Cardiac fibroblast (primary cell): ENCODE measurements at regions not wholly inside any gene's neighbourhood (a gene's known extent, or its start where the extent isn't known, plus 50 kb on each side); places are given as distances from the start of the nearest gene placed in this dataset.

Experiments used
- DNase-seq, 2 donors: peaks; one replicate each; pipeline versions ENCODE4 v3.0.0 to v3.0.0-alpha.2; 2010; ENCODE audit warnings: low read depth in 2 of 2
- H3K4me3 ChIP-seq, 2 donors: replicated peaks in 1 of 2; 1 replicate in 1 of 2; 2 replicates in 1 of 2; pipeline ENCODE4 v1.5.1; 2011; ENCODE audit warnings: low read depth in 2 of 2, low read length in 2 of 2, mild to moderate bottlenecking in 2 of 2, moderate library complexity in 1 of 2
- TF ChIP-seq, protein P1 (sequence below): IDR thresholded peaks from one replicate; pipeline ENCODE4 v1.5.1; 2011; ENCODE audit warnings: low read depth, mild to moderate bottlenecking, low read length, inconsistent platforms

DNA sequence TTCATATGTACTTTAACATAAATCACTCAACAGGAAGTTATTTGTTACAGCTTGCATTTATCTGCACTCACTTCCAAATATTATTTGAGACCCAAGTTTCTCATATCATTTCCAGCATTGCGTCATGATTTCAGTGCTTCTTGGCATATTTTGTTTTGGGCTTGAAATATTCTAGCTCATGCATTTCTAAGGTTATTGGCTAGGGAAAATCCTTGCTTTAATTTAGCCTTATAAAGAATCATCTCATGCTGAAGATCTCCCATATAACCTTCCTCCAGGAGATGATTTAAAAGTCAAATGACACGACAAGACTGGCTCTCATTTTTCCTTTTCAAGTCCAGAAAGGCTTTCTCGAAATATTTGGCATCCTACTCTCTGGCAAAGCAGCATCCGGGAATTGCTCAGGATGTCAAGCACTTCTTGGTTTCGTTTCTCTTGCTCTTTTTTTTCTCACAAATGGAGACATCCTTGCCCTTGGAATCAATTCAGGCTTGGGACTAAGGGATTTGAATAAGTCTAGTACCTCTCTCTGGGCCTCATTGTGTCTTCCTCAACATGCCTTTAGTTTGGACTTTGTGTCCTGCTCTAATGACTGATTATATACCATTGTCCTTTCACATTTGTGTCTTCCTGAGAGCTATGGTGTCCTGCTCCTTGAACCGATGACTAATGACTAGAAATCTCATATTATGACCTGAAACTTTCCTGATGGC is 295.0 kb downstream of the RMST start:
- DNase-seq, result peak; percentile 1 to 47
- TF ChIP-seq, protein P1, sequence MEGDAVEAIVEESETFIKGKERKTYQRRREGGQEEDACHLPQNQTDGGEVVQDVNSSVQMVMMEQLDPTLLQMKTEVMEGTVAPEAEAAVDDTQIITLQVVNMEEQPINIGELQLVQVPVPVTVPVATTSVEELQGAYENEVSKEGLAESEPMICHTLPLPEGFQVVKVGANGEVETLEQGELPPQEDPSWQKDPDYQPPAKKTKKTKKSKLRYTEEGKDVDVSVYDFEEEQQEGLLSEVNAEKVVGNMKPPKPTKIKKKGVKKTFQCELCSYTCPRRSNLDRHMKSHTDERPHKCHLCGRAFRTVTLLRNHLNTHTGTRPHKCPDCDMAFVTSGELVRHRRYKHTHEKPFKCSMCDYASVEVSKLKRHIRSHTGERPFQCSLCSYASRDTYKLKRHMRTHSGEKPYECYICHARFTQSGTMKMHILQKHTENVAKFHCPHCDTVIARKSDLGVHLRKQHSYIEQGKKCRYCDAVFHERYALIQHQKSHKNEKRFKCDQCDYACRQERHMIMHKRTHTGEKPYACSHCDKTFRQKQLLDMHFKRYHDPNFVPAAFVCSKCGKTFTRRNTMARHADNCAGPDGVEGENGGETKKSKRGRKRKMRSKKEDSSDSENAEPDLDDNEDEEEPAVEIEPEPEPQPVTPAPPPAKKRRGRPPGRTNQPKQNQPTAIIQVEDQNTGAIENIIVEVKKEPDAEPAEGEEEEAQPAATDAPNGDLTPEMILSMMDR, result no peak
- no peak overlapping the region for H3K4me3 ChIP-seq

DNA sequence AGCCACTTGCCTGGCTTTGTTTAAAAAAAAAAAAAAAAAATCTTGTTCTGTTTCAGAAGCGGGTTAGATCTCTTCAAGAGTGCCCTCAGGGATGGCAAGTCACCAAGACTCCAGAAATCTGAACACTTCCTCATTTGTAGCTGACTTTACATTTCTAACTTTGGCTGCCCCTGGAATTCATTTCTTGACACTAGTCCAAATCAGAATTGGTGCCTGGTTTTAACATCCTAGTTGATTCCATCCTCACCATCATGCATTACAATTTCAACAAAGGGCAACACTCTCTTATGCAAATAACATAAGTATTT is 295.5 kb downstream of the RMST start:
- H3K4me3 ChIP-seq, result no peak overlapping the region
- TF ChIP-seq, protein P1, result no peak
- peak in 1 of 2 donors; percentile 12 for DNase-seq

DNA sequence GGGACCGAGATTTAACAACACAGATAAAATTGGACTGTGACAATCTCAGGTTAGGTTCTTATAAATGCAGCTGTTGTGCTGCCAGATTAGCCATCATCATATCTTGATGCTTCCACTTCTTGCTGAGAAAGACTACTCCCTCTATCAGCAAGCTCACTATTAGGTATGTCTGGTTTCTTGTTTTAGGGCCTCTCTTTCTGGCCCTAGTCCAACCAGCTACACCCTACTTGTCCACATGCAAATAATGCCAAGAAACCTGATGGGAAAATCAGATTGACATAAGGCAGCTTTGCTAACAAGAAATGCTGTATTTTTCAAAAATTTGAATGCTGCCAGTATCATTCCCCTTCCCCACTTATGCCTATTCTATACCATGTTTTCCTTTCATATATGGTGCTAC is 296.0 kb downstream of the RMST start:
- DNase-seq, result no peak
- no peak overlapping the region for H3K4me3 ChIP-seq
- TF ChIP-seq, protein P1, result no peak

DNA sequence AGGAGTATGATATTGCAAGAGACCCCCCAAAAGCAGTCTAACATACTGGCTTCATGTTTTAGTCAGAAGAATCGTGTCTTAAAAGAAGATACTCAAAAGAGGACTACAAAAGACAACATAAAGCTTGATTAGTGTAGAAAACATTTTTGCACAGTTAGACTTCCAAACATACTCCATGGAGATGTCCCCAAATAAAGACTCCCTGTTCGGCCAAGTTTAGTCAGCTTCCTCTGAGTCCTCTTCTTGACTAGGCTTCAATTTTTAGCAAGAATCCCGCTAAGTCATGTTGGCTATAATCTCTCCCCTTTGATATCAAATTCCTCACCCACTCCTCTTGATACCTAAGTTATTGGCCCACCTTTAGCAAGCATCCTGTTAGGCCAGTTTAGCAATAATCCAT is 298.0 kb downstream of the RMST start:
- TF ChIP-seq, protein P1, result no peak
- DNase-seq, result peak in 1 of 2 donors; percentile 8
- H3K4me3 ChIP-seq, result no peak overlapping the region

DNA sequence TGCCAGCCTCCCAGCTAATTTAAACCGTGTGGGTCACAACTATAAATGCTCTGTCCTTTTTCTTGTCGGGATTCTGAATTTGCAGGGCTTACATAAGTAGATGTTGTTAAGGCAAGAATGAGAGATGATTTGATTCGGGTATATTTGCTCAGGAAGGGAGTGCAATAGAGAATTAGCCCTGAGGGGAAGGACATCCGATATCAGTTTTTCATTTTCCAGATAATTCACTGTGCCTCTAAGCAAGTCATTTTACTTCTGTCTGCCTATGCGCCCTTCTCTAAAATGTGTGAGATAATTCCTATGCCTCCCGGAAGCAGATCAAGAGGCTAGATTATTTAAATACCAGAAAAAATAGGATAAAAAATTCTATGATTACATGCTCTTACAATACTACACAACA is 300.5 kb downstream of the RMST start:
- no peak overlapping the region for H3K4me3 ChIP-seq
- DNase-seq, result no peak

DNA sequence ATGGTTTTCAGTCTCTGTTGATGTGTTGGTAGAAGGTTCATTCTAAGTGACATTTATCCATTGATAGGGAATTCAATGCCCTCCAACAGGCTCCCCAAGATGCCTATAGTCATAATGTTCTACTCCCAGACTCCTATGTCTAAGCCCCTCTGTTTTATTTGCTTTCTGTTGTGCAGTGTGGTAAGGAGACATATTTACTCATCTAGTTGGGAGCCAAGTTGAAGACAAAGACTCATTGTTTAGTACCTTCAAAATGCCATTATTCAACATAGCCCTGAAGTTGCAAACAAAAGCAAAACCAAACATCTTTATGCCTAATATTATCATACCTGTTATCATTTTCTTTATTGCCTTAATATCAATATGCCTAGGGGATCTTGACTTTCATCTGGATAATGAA is 302.1 kb downstream of the RMST start:
- TF ChIP-seq, protein P1, result no peak
- no peak overlapping the region for H3K4me3 ChIP-seq
- DNase-seq, result no peak

More for the DNA sequence above, 300.5 kb downstream of the RMST start:
- TF ChIP-seq, protein P1, result no peak

DNA sequence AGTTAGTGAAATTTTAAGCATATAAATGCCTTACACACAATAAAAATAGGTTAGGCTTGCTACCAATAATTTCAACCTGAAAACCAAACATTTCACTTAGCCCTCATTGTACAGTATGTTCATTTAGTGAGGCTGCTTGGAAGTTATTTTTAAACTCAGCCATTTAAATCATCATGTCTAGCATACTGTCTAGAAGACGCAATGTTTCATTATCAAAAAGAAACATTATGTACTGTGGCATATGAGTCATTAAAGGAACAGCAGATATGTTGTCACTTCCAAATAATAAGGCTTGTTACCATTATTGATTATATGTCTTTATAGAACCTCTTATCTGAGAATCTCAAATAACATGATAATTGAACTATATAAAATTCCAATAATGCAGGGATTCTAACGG is 304.7 kb downstream of the RMST start:
- DNase-seq, result peak in 1 of 2 donors; percentile 9

More for the DNA sequence above, 304.7 kb downstream of the RMST start:
- TF ChIP-seq, protein P1, result no peak
- H3K4me3 ChIP-seq, result no peak overlapping the region
